ENCODE measurements at regions not wholly inside any gene's neighbourhood (a gene's known extent, or its start where the extent isn't known, plus 50 kb on each side); places are given as distances from the start of the nearest gene placed in this dataset.

- no peaks in the 10 kb centered on the region for H3K79me2 ChIP-seq (ENCODE audit: insufficient read depth, low read length)
- no peak overlapping the region for H3K27ac ChIP-seq (ENCODE audit: low read depth, low read length)
- FAIRE-seq (no peak), DNase-seq (ENCODE audit: low read depth) (no peak)
- Mint-ChIP-seq H3K9me3 (ENCODE audit: unreplicated experiment) (no peaks in the 10 kb centered on the region), H3K27me3 (ENCODE audit: low read depth, unreplicated experiment) (no peaks in the 10 kb centered on the region), H3K4me3 (ENCODE audit: unreplicated experiment) (no peak overlapping the region), H3K27ac (ENCODE audit: unreplicated experiment) (no peak overlapping the region), H3K36me3 (ENCODE audit: low read depth, unreplicated experiment) (no peaks in the 10 kb centered on the region), H3K4me1 (ENCODE audit: low read depth, unreplicated experiment) (no peaks in the 10 kb centered on the region)
- no peak overlapping the region for H2AFZ ChIP-seq (ENCODE audit: low read depth, low read length)
- no peak overlapping the region for H3K9ac ChIP-seq (ENCODE audit: low read length)
- H3K4me1 ChIP-seq (ENCODE audit: insufficient read depth, low read length), result no peaks in the 10 kb centered on the region
- no peak overlapping the region for H3K4me2 ChIP-seq (ENCODE audit: low read length)
- no peaks in the 10 kb centered on the region for H3K27me3 ChIP-seq (ENCODE audit: insufficient read depth, low read length)
- TF ChIP-seq EZH2 (IDR thresholded peaks at IDR 0.05; ENCODE audit: insufficient read depth, low read length) (no peak), CTCF (IDR thresholded peaks at IDR 0.05; ENCODE audit: insufficient read depth, low read depth, low read length) (no peak)
- H3K9me3 ChIP-seq (ENCODE audit: insufficient read depth, low read depth, low read length), result no peaks in the 10 kb centered on the region
- no peaks in the 10 kb centered on the region for H3K36me3 ChIP-seq (ENCODE audit: insufficient read depth, low read length)
- no peaks in the 10 kb centered on the region for H4K20me1 ChIP-seq (ENCODE audit: insufficient read depth, low read length)
- H3K4me3 ChIP-seq (ENCODE audit: insufficient read depth, low read depth, low read length), result no peak overlapping the region
Measured at GRCh38 chr13:73365252-73365651, 306.4 kb downstream of the KLF5 start.

GRCh38 chr13:73364736-73365135 lies 305.9 kb downstream of the KLF5 start:
- H3K9me3 ChIP-seq (ENCODE audit: insufficient read depth, low read depth, low read length), result no peaks in the 10 kb centered on the region
- no peak overlapping the region for H3K4me3 ChIP-seq (ENCODE audit: insufficient read depth, low read depth, low read length)
- H3K36me3 ChIP-seq (ENCODE audit: insufficient read depth, low read length), result no peaks in the 10 kb centered on the region
- no peak overlapping the region for H3K27ac ChIP-seq (ENCODE audit: low read depth, low read length)
- FAIRE-seq (no peak), DNase-seq (ENCODE audit: low read depth) (no peak)
- Mint-ChIP-seq H3K4me3 (ENCODE audit: unreplicated experiment) (no peak overlapping the region), H3K9me3 (ENCODE audit: unreplicated experiment) (no peaks in the 10 kb centered on the region), H3K36me3 (ENCODE audit: low read depth, unreplicated experiment) (no peaks in the 10 kb centered on the region), H3K4me1 (ENCODE audit: low read depth, unreplicated experiment) (no peaks in the 10 kb centered on the region), H3K27ac (ENCODE audit: unreplicated experiment) (no peak overlapping the region), H3K27me3 (ENCODE audit: low read depth, unreplicated experiment) (no peaks in the 10 kb centered on the region)
- H3K79me2 ChIP-seq (ENCODE audit: insufficient read depth, low read length), result no peaks in the 10 kb centered on the region
- H3K4me2 ChIP-seq (ENCODE audit: low read length), result no peak overlapping the region
- TF ChIP-seq CTCF (IDR thresholded peaks at IDR 0.05; ENCODE audit: insufficient read depth, low read depth, low read length) (no peak), EZH2 (IDR thresholded peaks at IDR 0.05; ENCODE audit: insufficient read depth, low read length) (no peak)
- H3K9ac ChIP-seq (ENCODE audit: low read length), result no peak overlapping the region
- no peaks in the 10 kb centered on the region for H3K27me3 ChIP-seq (ENCODE audit: insufficient read depth, low read length)
- no peaks in the 10 kb centered on the region for H3K4me1 ChIP-seq (ENCODE audit: insufficient read depth, low read length)
- no peaks in the 10 kb centered on the region for H4K20me1 ChIP-seq (ENCODE audit: insufficient read depth, low read length)
- no peak overlapping the region for H2AFZ ChIP-seq (ENCODE audit: low read depth, low read length)

GRCh38 chr13:73358606-73359095 lies 299.8 kb downstream of the KLF5 start:
- H2AFZ ChIP-seq (ENCODE audit: low read depth, low read length), result no peak overlapping the region
- no peaks in the 10 kb centered on the region for H3K9me3 ChIP-seq (ENCODE audit: insufficient read depth, low read depth, low read length)
- TF ChIP-seq CTCF (IDR thresholded peaks at IDR 0.05; ENCODE audit: insufficient read depth, low read depth, low read length) (no peak), EZH2 (IDR thresholded peaks at IDR 0.05; ENCODE audit: insufficient read depth, low read length) (no peak)
- FAIRE-seq, result no peak
- H3K4me3 Mint-ChIP-seq (ENCODE audit: unreplicated experiment), result no peak overlapping the region
- no peak overlapping the region for H3K27ac ChIP-seq (ENCODE audit: low read depth, low read length)
- no peaks in the 10 kb centered on the region for H3K79me2 ChIP-seq (ENCODE audit: insufficient read depth, low read length)
- H3K4me3 ChIP-seq (ENCODE audit: insufficient read depth, low read depth, low read length), result no peak overlapping the region
- no peak overlapping the region for H3K9ac ChIP-seq (ENCODE audit: low read length)
- H3K27me3 ChIP-seq (ENCODE audit: insufficient read depth, low read length), result no peaks in the 10 kb centered on the region
- no peaks in the 10 kb centered on the region for H3K36me3 ChIP-seq (ENCODE audit: insufficient read depth, low read length)
- H3K4me1 ChIP-seq (ENCODE audit: insufficient read depth, low read length), result no peaks in the 10 kb centered on the region
- no peaks in the 10 kb centered on the region for H3K9me3 Mint-ChIP-seq (ENCODE audit: unreplicated experiment)
- H3K36me3 Mint-ChIP-seq (ENCODE audit: low read depth, unreplicated experiment), result no peaks in the 10 kb centered on the region
- H3K27ac Mint-ChIP-seq (ENCODE audit: unreplicated experiment), result no peak overlapping the region
- H3K27me3 Mint-ChIP-seq (ENCODE audit: low read depth, unreplicated experiment), result no peaks in the 10 kb centered on the region
- no peak for DNase-seq (ENCODE audit: low read depth)
- no peak overlapping the region for H3K4me2 ChIP-seq (ENCODE audit: low read length)
- no peaks in the 10 kb centered on the region for H3K4me1 Mint-ChIP-seq (ENCODE audit: low read depth, unreplicated experiment)
- no peaks in the 10 kb centered on the region for H4K20me1 ChIP-seq (ENCODE audit: insufficient read depth, low read length)
